ENCODE measurements at regions not wholly inside any gene's neighbourhood (a gene's known extent, or its start where the extent isn't known, plus 50 kb on each side); places are given as distances from the start of the nearest gene placed in this dataset.
"Not testable (repeated sequence)": the region's sequence is repeated elsewhere in the genome, so short reads cannot be mapped to it uniquely, and the experiment has no call there.

DNA sequence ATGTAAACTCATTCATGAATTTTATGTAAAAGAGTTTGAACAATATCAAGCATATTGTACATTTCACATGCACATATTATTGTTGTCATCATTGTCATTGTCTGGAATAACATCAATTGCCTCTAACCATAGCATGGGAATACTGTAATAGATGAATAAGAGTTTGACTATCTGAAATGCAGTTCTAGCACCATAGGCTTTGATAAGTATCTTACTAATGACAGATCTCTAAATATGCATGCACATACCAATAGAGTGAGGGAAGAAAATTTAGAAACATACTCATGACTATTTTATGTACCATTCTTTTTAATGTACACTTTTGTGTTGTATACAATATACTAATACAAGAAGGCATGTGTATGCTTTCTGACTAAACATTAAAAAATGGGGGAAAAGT is 161.6 kb upstream of the SPRY1 start:
- no peak for FAIRE-seq
- DNase-seq (ENCODE audit: insufficient read length) = no peak
- TF ChIP-seq TAF1 (IDR thresholded peaks at IDR 0.05; ENCODE audit: borderline replicate concordance, low read depth, low read length) (no peak), POLR2AphosphoS5 (IDR thresholded peaks at IDR 0.05; ENCODE audit: low read depth, low read length) (no peak), POLR2A (IDR thresholded peaks at IDR 0.05; ENCODE audit: low read depth, low read length) (no peak)

GRCh38 chr4:123235431-123235830 is 161.2 kb upstream of the SPRY1 start:
- TF ChIP-seq POLR2AphosphoS5 (IDR thresholded peaks at IDR 0.05; ENCODE audit: low read depth, low read length) = no peak
- TF ChIP-seq POLR2A (IDR thresholded peaks at IDR 0.05; ENCODE audit: low read depth, low read length) = no peak
- TF ChIP-seq TAF1 (IDR thresholded peaks at IDR 0.05; ENCODE audit: borderline replicate concordance, low read depth, low read length) = no peak
- DNase-seq (ENCODE audit: insufficient read length) (no peak), FAIRE-seq (no peak)

GRCh38 chr4:123236606-123237005 is 160.0 kb upstream of the SPRY1 start:
- no peak for TF ChIP-seq TAF1 (IDR thresholded peaks at IDR 0.05; ENCODE audit: borderline replicate concordance, low read depth, low read length)
- no peak for TF ChIP-seq POLR2AphosphoS5 (IDR thresholded peaks at IDR 0.05; ENCODE audit: low read depth, low read length)
- TF ChIP-seq POLR2A (IDR thresholded peaks at IDR 0.05; ENCODE audit: low read depth, low read length) = no peak
- FAIRE-seq (no peak), DNase-seq (ENCODE audit: insufficient read length) (no peak)

DNA sequence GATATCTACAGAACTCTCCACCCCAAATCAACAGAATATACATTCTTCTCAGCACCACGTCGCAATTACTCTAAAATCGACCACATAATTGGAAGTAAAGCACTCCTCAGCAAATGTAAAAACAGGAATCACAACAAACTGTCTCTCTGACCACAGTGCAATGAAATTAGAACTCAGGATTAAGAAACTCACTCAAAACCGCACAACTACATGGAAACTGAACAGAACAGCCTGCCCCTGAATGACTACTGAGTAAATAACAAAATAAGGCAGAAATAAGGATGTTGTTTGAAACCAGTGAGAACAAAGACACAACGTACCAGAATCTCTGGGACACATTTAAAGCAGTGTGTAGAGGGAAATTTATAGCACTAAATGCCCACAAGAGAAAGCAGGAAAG is 156.3 kb upstream of the SPRY1 start:
- FAIRE-seq; DNase-seq (ENCODE audit: insufficient read length): not testable (repeated sequence)

GRCh38 chr4:123243220-123243619 is 153.4 kb upstream of the SPRY1 start:
- DNase-seq (ENCODE audit: insufficient read length); FAIRE-seq: not testable (repeated sequence)

- FAIRE-seq = no peak
- DNase-seq (ENCODE audit: insufficient read length) = no peak
- TF ChIP-seq POLR2A (IDR thresholded peaks at IDR 0.05; ENCODE audit: low read depth, low read length) (no peak), POLR2AphosphoS5 (IDR thresholded peaks at IDR 0.05; ENCODE audit: low read depth, low read length) (no peak), TAF1 (IDR thresholded peaks at IDR 0.05; ENCODE audit: borderline replicate concordance, low read depth, low read length) (no peak)
These were observed 152.5 kb upstream of the SPRY1 start for GRCh38 chr4:123244137-123244536.

GRCh38 chr4:123246085-123246484 is 150.5 kb upstream of the SPRY1 start:
- FAIRE-seq = no peak
- no peak for DNase-seq (ENCODE audit: insufficient read length)

DNA sequence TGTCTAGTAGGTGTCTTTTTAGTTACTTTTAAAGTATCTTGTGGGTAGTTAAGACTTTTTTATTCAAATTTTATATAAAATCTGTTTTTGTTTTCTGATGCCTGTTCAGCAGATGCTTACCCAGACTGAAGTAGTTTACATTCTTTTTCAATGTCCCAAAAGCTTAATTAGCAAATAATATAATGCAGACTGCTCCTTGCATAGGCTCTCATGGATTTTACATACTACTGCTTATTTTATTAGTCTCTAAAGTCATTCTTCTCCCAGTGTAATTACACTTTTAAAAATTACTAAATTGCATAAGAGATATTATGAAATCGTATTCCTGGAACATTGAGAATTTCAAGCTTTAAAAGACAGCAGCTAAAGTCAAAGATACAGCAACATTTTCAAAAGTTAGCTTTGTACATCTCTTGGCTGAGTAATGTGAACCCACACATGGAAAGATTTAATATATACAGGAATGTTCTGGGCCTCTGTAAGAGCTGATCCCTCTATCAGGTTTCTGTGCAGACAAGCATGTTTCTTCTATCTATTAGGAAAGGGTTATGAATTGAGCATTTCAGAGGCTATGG is 148.4 kb upstream of the SPRY1 start:
- TF ChIP-seq POLR2A (IDR thresholded peaks at IDR 0.05; ENCODE audit: low read depth, low read length) (no peak), TAF1 (IDR thresholded peaks at IDR 0.05; ENCODE audit: borderline replicate concordance, low read depth, low read length) (no peak), POLR2AphosphoS5 (IDR thresholded peaks at IDR 0.05; ENCODE audit: low read depth, low read length) (no peak)
- DNase-seq (ENCODE audit: insufficient read length) (no peak), FAIRE-seq (no peak)

More at GRCh38 chr4:123246085-123246484, 150.5 kb upstream of the SPRY1 start:
- no peak for TF ChIP-seq POLR2AphosphoS5 (IDR thresholded peaks at IDR 0.05; ENCODE audit: low read depth, low read length)
- no peak for TF ChIP-seq TAF1 (IDR thresholded peaks at IDR 0.05; ENCODE audit: borderline replicate concordance, low read depth, low read length)
- no peak for TF ChIP-seq POLR2A (IDR thresholded peaks at IDR 0.05; ENCODE audit: low read depth, low read length)

DNA sequence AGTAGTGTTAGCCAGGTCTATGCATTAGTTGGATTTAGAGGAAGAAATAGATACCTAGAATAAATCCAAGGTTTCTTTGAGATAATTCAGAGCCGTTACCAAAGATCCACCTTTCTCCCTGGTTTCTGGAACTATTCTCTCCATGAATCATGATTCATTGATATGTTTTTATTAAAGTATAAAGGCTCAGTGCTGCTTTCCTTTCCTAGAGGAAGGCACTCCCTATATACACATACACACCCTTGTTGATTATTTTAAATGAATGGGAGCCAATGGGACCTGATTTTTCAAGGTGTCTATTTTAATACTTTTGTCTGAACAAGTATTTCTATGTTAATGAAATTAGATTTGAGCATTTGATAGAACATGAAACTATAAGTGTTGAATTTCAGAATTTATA is 146.8 kb upstream of the SPRY1 start:
- no peak for FAIRE-seq
- TF ChIP-seq POLR2AphosphoS5 (IDR thresholded peaks at IDR 0.05; ENCODE audit: low read depth, low read length) (no peak), POLR2A (IDR thresholded peaks at IDR 0.05; ENCODE audit: low read depth, low read length) (no peak), TAF1 (IDR thresholded peaks at IDR 0.05; ENCODE audit: borderline replicate concordance, low read depth, low read length) (no peak)
- no peak for DNase-seq (ENCODE audit: insufficient read length)

GRCh38 chr4:123250843-123251242 is 145.8 kb upstream of the SPRY1 start:
- TF ChIP-seq POLR2A (IDR thresholded peaks at IDR 0.05; ENCODE audit: low read depth, low read length) = no peak
- no peak for TF ChIP-seq TAF1 (IDR thresholded peaks at IDR 0.05; ENCODE audit: borderline replicate concordance, low read depth, low read length)
- TF ChIP-seq POLR2AphosphoS5 (IDR thresholded peaks at IDR 0.05; ENCODE audit: low read depth, low read length) = no peak
- no peak for DNase-seq (ENCODE audit: insufficient read length)

DNA sequence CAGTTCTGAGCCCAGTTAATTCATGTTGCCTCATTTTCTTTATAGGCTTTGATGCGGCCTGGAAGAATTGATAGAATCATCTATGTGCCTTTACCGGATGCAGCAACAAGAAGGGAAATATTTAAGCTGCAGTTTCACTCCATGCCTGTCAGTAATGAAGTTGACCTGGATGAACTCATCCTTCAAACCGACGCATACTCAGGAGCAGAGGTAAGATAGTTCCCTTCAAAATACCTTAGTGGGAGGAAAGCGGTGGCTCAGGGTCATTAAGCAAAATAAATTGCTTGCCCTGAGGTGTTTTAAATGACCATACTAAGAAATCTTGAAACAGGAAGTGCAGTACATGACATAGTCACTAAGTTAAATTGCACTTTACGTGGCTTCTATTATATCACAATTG is 140.6 kb upstream of the SPRY1 start:
- FAIRE-seq = no peak
- no peak for DNase-seq (ENCODE audit: insufficient read length)
- no peak for TF ChIP-seq TAF1 (IDR thresholded peaks at IDR 0.05; ENCODE audit: borderline replicate concordance, low read depth, low read length)
- TF ChIP-seq POLR2A (IDR thresholded peaks at IDR 0.05; ENCODE audit: low read depth, low read length) = no peak
- TF ChIP-seq POLR2AphosphoS5 (IDR thresholded peaks at IDR 0.05; ENCODE audit: low read depth, low read length) = no peak

More at GRCh38 chr4:123250843-123251242, 145.8 kb upstream of the SPRY1 start:
- FAIRE-seq = no peak

DNA sequence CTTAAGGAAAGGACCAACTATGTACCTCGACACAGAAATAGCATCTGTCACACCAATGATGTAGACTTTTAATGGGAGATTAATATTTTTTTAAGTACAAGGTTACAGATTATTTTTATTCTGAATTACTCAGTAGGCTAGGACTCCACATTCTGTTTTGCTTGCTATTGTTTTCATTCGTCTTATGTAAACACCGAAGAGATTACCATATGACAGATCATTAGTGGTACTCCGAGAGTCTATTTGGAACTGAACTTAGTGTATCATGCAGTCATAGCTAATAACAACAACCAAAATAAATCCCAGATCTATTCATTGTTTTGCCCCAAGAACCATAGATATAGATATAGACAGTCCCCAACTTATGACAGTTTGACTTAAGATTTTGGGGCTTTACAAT is 139.7 kb upstream of the SPRY1 start:
- TF ChIP-seq POLR2AphosphoS5 (IDR thresholded peaks at IDR 0.05; ENCODE audit: low read depth, low read length) (no peak), TAF1 (IDR thresholded peaks at IDR 0.05; ENCODE audit: borderline replicate concordance, low read depth, low read length) (no peak), POLR2A (IDR thresholded peaks at IDR 0.05; ENCODE audit: low read depth, low read length) (no peak)
- DNase-seq (ENCODE audit: insufficient read length) (no peak), FAIRE-seq (no peak)

DNA sequence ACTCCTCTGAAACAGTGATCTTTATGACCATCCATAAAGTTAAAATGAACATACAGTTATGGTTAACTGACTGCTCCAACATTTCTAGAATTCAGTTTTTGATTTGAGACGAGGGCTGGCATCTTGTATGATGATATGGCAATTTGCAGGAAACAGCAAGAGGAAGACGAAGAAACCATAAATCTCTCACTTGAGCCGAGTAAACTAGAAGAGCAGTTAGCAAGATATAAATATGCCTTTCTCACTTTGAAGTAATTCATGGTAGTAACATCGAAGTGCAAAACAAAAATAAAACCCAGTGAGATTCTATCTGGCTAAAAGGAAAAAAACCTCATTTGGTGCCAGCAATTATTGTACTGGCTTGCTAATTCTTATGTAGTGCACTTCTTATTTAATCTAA is 139.0 kb upstream of the SPRY1 start:
- DNase-seq (ENCODE audit: insufficient read length) (no peak), FAIRE-seq (no peak)
- no peak for TF ChIP-seq POLR2AphosphoS5 (IDR thresholded peaks at IDR 0.05; ENCODE audit: low read depth, low read length)
- no peak for TF ChIP-seq POLR2A (IDR thresholded peaks at IDR 0.05; ENCODE audit: low read depth, low read length)
- no peak for TF ChIP-seq TAF1 (IDR thresholded peaks at IDR 0.05; ENCODE audit: borderline replicate concordance, low read depth, low read length)
